T47D (cell line): ENCODE measurements at regions not wholly inside any gene's neighbourhood (a gene's known extent, or its start where the extent isn't known, plus 50 kb on each side); places are given as distances from the start of the nearest gene placed in this dataset.

ENCODE experiments used
- DNase-seq, 2 experiments: peaks; one replicate each; pipeline versions ENCODE4 v3.0.0 to v3.0.0-alpha.2; 2011 to 2012; ENCODE audit warnings: low read depth in 1 of 2, low spot score in 1 of 2
- JUND ChIP-seq: IDR thresholded peaks from 2 replicates; pipeline ENCODE4 v1.6.1; 2012; ENCODE audit warnings: low read depth
- in situ Hi-C: cut with HindIII; loops from 2 replicates; pipeline ENCODE4 v1.10.0; 2016; ENCODE audit warnings: low sequenced_read_pairs, low pct_unique_long_range_greater_than_20kb

- DNase-seq = no peak
- no peak for TF ChIP-seq JUND
- in situ Hi-C loops = no loop called here
These were observed 122.9 kb upstream of the GATB start for GRCh38 chr4:151883747-151884146.

- in situ Hi-C loops = no loop called here
- TF ChIP-seq JUND = no peak
- DNase-seq = no peak
These were observed 121.4 kb upstream of the GATB start for GRCh38 chr4:151882072-151882803.

GRCh38 chr4:151879705-151880445, 119.1 kb upstream of the GATB start:
- no peak for TF ChIP-seq JUND
- in situ Hi-C loops = no loop called here
- no peak for DNase-seq

- in situ Hi-C loops = no loop called here
- no peak for DNase-seq
- no peak for TF ChIP-seq JUND
These were observed 115.7 kb upstream of the GATB start for GRCh38 chr4:151876381-151876988.

GRCh38 chr4:151874328-151874727, 113.5 kb upstream of the GATB start:
- no peak for TF ChIP-seq JUND
- in situ Hi-C loops = no loop called here

GRCh38 chr4:151866592-151866918, 105.7 kb upstream of the GATB start:
- DNase-seq = no peak

More at GRCh38 chr4:151874328-151874727, 113.5 kb upstream of the GATB start:
- DNase-seq = no peak

GRCh38 chr4:151865744-151866591, 105.2 kb upstream of the GATB start:
- in situ Hi-C loops = no loop called here
- no peak for TF ChIP-seq JUND
- no peak for DNase-seq

More at GRCh38 chr4:151866592-151866918, 105.7 kb upstream of the GATB start:
- in situ Hi-C loops = no loop called here
- TF ChIP-seq JUND = no peak

GRCh38 chr4:151865312-151865711, 104.5 kb upstream of the GATB start:
- TF ChIP-seq JUND = no peak
- in situ Hi-C loops = no loop called here
- DNase-seq = no peak

GRCh38 chr4:151864068-151864467, 103.3 kb upstream of the GATB start:
- in situ Hi-C loops = no loop called here
- TF ChIP-seq JUND = no peak
- DNase-seq = no peak

GRCh38 chr4:151862766-151863165, 102.0 kb upstream of the GATB start:
- in situ Hi-C loops = no loop called here
- no peak for DNase-seq
- no peak for TF ChIP-seq JUND

GRCh38 chr4:151860561-151861093, 99.8 kb upstream of the GATB start:
- TF ChIP-seq JUND = no peak
- in situ Hi-C loops = no loop called here
- no peak for DNase-seq

GRCh38 chr4:151859641-151860040, 98.8 kb upstream of the GATB start:
- no peak for DNase-seq

GRCh38 chr4:151858356-151858755, 97.5 kb upstream of the GATB start:
- TF ChIP-seq JUND = no peak
- in situ Hi-C loops = no loop called here
- DNase-seq = no peak

More at GRCh38 chr4:151859641-151860040, 98.8 kb upstream of the GATB start:
- in situ Hi-C loops = no loop called here
- no peak for TF ChIP-seq JUND
